Keratinocyte (primary cell): ENCODE measurements at regions not wholly inside any gene's neighbourhood (a gene's known extent, or its start where the extent isn't known, plus 50 kb on each side); places are given as distances from the start of the nearest gene placed in this dataset.

Experiments
- DNase-seq: peaks from one replicate; pipeline ENCODE4 v3.0.0-alpha.2; 2011; ENCODE audit warnings: low read depth, missing footprints, low spot score
- FAIRE-seq: peaks from 2 replicates; lab custom pipeline; 2011; peaks lifted over from hg19 to GRCh38; lab: Jason Lieb, UNC
- H2AFZ ChIP-seq: 2 replicates; pipeline ENCODE4 v1.6.0; 2012; ENCODE audit warnings: low read length, control low read depth, inconsistent platforms; ENCODE audit not compliant: control insufficient read depth
- H3K27ac ChIP-seq: 2 replicates; pipeline ENCODE4 v1.5.1; 2011; ENCODE audit warnings: low read length; ENCODE audit not compliant: control insufficient read depth, insufficient read depth
- H3K27me3 ChIP-seq: 3 replicates; pipeline ENCODE4 v1.6.0; 2011; ENCODE audit warnings: low read length; ENCODE audit not compliant: control insufficient read depth, insufficient read depth; ENCODE audit errors: extremely low read depth
- H3K36me3 ChIP-seq, 2 experiments: 2 replicates in 1 of 2; 3 replicates in 1 of 2; pipeline ENCODE4 v1.5.1; 2011; ENCODE audit warnings: low read length in 2 of 2, mild to moderate bottlenecking in 1 of 2; ENCODE audit not compliant: control insufficient read depth in 2 of 2, insufficient read depth in 2 of 2; ENCODE audit errors: extremely low read depth in 1 of 2
- H3K4me1 ChIP-seq: 3 replicates; pipeline ENCODE4 v1.5.1; 2011; ENCODE audit warnings: low read length; ENCODE audit not compliant: control insufficient read depth, insufficient read depth; ENCODE audit errors: extremely low read depth
- H3K4me2 ChIP-seq: 3 replicates; pipeline ENCODE4 v1.6.0; 2011; ENCODE audit warnings: low read depth, low read length; ENCODE audit not compliant: control insufficient read depth, insufficient read depth; ENCODE audit errors: extremely low read depth
- H3K4me3 ChIP-seq, 3 experiments: fragments of 200-600 bp in 1 of 3; sonication (generic) in 1 of 3; 2 replicates in 2 of 3; 3 replicates in 1 of 3; pipeline ENCODE4 v1.5.1; 2011 to 2016; ENCODE audit warnings: low read length in 3 of 3, mild to moderate bottlenecking in 3 of 3, control low read depth in 2 of 3, inconsistent platforms in 1 of 3, low read depth in 1 of 3, mixed read lengths in 1 of 3, mixed run types in 1 of 3, moderate library complexity in 1 of 3; ENCODE audit not compliant: control insufficient read depth in 2 of 3, insufficient read depth in 2 of 3; ENCODE audit errors: extremely low read depth in 1 of 3
- H3K79me2 ChIP-seq: 2 replicates; pipeline ENCODE4 v1.6.0; 2012; ENCODE audit warnings: low read length; ENCODE audit not compliant: control insufficient read depth, insufficient read depth
- H3K9ac ChIP-seq: 3 replicates; pipeline ENCODE4 v1.6.0; 2011; ENCODE audit warnings: low read length; ENCODE audit not compliant: control insufficient read depth, insufficient read depth; ENCODE audit errors: extremely low read depth
- H3K9me1 ChIP-seq: 3 replicates; pipeline ENCODE4 v1.6.0; 2011; ENCODE audit warnings: low read length; ENCODE audit not compliant: control insufficient read depth, insufficient read depth; ENCODE audit errors: extremely low read depth
- H3K9me3 ChIP-seq: 2 replicates; pipeline ENCODE4 v1.5.1; 2012; ENCODE audit warnings: low read depth, low read length; ENCODE audit not compliant: control insufficient read depth
- H4K20me1 ChIP-seq: 3 replicates; pipeline ENCODE4 v1.6.0; 2011; ENCODE audit warnings: low read length; ENCODE audit not compliant: control insufficient read depth, insufficient read depth; ENCODE audit errors: extremely low read depth
- CTCF ChIP-seq, 3 experiments: IDR thresholded peaks in 1 of 3; conservative IDR thresholded peaks in 1 of 3; optimal IDR thresholded peaks in 1 of 3; 2 replicates in 2 of 3; 3 replicates in 1 of 3; pipeline versions ENCODE3 to v1.5.1; 2011; ENCODE audit warnings: low read length in 3 of 3, mild to moderate bottlenecking in 3 of 3, moderate library complexity in 2 of 3, control low read depth in 1 of 3, inconsistent platforms in 1 of 3; ENCODE audit not compliant: insufficient read depth in 2 of 3; ENCODE audit errors: extremely low read depth in 1 of 3
- EZH2 ChIP-seq: IDR thresholded peaks from one replicate; pipeline ENCODE4 v1.6.1; 2012; ENCODE audit warnings: inconsistent platforms, mild to moderate bottlenecking, low read length, moderate library complexity
- dilution Hi-C: fragments of 300-500 bp; cut with MboI; formaldehyde crosslinking; loops from one replicate; pipeline ENCODE4 v1.7.0; 2020; ENCODE audit warnings: low sequenced_read_pairs; ENCODE audit not compliant: extremely low pct_ligation_motif_present

- H3K27me3 ChIP-seq, result peaks cover 9% of the 10 kb centered on the region
- H3K9me3 ChIP-seq, result no peaks in the 10 kb centered on the region
- no peaks in the 10 kb centered on the region for H3K79me2 ChIP-seq
- no peak overlapping the region for H3K4me2 ChIP-seq
- no peak overlapping the region for H2AFZ ChIP-seq
- H3K4me3 ChIP-seq, result no peak overlapping the region
- H3K9ac ChIP-seq, result no peak overlapping the region
- dilution Hi-C loops, result no loop called here
- no peaks in the 10 kb centered on the region for H3K36me3 ChIP-seq
- no peaks in the 10 kb centered on the region for H3K4me1 ChIP-seq
- FAIRE-seq (no peak), DNase-seq (no peak)
- no peaks in the 10 kb centered on the region for H4K20me1 ChIP-seq
- no peak overlapping the region for H3K27ac ChIP-seq
- no peaks in the 10 kb centered on the region for H3K9me1 ChIP-seq
- TF ChIP-seq CTCF (optimal IDR thresholded peaks at IDR 0.05 in 1 of 3, IDR thresholded peaks at IDR 0.05 in 1 of 3, conservative IDR thresholded peaks at IDR 0.05 in 1 of 3; ENCODE audit: extremely low read depth in 1 of 3, insufficient read depth in 2 of 3, low read length in 3 of 3) (no peak), EZH2 (no peak)
Observed at GRCh38 chr10:3293581-3294431, 121.2 kb upstream of the PITRM1 start.

- no peak for TF ChIP-seq CTCF (optimal IDR thresholded peaks at IDR 0.05 in 1 of 3, IDR thresholded peaks at IDR 0.05 in 1 of 3, conservative IDR thresholded peaks at IDR 0.05 in 1 of 3; ENCODE audit: extremely low read depth in 1 of 3, insufficient read depth in 2 of 3, low read length in 3 of 3)
- no peak for TF ChIP-seq EZH2
- Histone ChIP-seq H3K9me1 (no peaks in the 10 kb centered on the region), H3K4me3 (no peak overlapping the region), H3K79me2 (no peaks in the 10 kb centered on the region), H3K9ac (no peak overlapping the region), H2AFZ (no peak overlapping the region), H3K27me3 (peaks cover 9% of the 10 kb centered on the region), H3K9me3 (no peaks in the 10 kb centered on the region), H3K4me2 (no peak overlapping the region), H3K27ac (no peak overlapping the region), H3K36me3 (no peaks in the 10 kb centered on the region), H3K4me1 (no peaks in the 10 kb centered on the region), H4K20me1 (no peaks in the 10 kb centered on the region)
- dilution Hi-C loops, result no loop called here
- DNase-seq, result no peak
- no peak for FAIRE-seq
Observed at GRCh38 chr10:3292636-3293035, 120.1 kb upstream of the PITRM1 start.
